ENCODE measurements at regions not wholly inside any gene's neighbourhood (a gene's known extent, or its start where the extent isn't known, plus 50 kb on each side); places are given as distances from the start of the nearest gene placed in this dataset.

GRCh38 chr21:43302769-43303168 lies 124.2 kb downstream of the SIK1 start:
- Histone ChIP-seq H4K8ac (ENCODE audit: low read depth, low read length) (no peak overlapping the region), H2BK120ac (ENCODE audit: insufficient read depth, low read length, poor library complexity) (no peak overlapping the region), H2BK12ac (ENCODE audit: low read length) (no peak overlapping the region), H4K12ac (ENCODE audit: low read depth, low read length) (no peak overlapping the region), H3K9ac (ENCODE audit: low read length) (no peak overlapping the region), H4K91ac (ENCODE audit: low read depth, low read length) (no peak overlapping the region), H3K23ac (ENCODE audit: low read length) (no peak overlapping the region), H2BK5ac (ENCODE audit: low read depth, low read length, poor library complexity) (no peak overlapping the region), H2AK5ac (ENCODE audit: low read length) (no peak overlapping the region), H3K14ac (ENCODE audit: low read length) (no peak overlapping the region), H3K4me2 (ENCODE audit: low read length) (no peak overlapping the region), H3K27me3 (ENCODE audit: insufficient read depth, low read length) (no peaks in the 10 kb centered on the region), H3K18ac (ENCODE audit: low read length) (no peak overlapping the region), H2AFZ (ENCODE audit: insufficient read depth, low read length, poor library complexity) (no peak overlapping the region), H3K4ac (ENCODE audit: low read depth, low read length) (no peak overlapping the region), H3K4me1 (ENCODE audit: control insufficient read depth in 1 of 2, insufficient read depth in 2 of 2, low read length in 2 of 2) (peaks cover 0 to 5% of the 10 kb centered on the region in 2 experiments), H3K36me3 (ENCODE audit: control insufficient read depth in 1 of 2, insufficient read depth in 2 of 2, low read length in 2 of 2) (no peaks in the 10 kb centered on the region), H3K79me2 (ENCODE audit: control insufficient read depth, insufficient read depth, low read length, poor library complexity) (no peaks in the 10 kb centered on the region), H3K79me1 (ENCODE audit: low read length) (no peaks in the 10 kb centered on the region), H3K4me3 (ENCODE audit: low read depth, low read length) (no peak overlapping the region), H3K27ac (ENCODE audit: low read depth, low read length) (no peak overlapping the region), H3K9me3 (ENCODE audit: insufficient read depth, low read depth, low read length) (peaks cover 6% of the 10 kb centered on the region)
- no CpG with 5 or more reads among the region's 14 CpGs for WGBS (ENCODE audit: extremely low coverage, insufficient coverage, insufficient read length)
- no peak for DNase-seq

DNA sequence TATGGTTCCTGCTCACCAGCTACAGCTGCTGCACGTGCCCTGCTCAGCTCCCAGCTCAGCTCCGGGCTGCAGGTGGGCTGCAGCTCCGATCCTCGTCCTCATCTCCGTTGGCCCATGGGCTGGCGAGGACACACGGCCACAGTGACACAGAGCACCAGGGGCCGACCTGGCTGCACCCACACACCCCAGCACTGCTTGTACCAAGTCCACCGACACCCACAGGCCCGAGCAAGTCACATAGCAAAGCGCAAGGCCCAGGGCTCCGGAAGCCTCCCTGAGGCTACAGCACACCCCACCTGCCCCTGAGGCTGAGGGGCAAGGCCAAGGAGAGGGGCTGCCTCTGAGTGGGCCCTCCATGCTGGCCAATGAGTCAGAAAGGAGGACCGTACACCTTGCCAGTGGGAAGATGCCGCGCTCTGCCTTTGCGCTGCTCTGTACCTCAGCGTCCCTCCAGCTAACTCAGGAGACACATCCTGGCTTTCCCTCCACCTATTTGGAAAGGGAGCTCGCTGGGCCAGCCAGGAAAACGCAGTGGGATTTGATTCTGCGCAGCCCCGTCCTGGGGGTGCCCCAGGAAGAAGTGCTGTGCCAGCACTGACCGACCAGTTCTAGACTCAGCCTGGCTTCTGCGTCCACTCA lies 124.8 kb downstream of the SIK1 start:
- Histone ChIP-seq H2AFZ (ENCODE audit: insufficient read depth, low read length, poor library complexity) (no peak overlapping the region), H2BK5ac (ENCODE audit: low read depth, low read length, poor library complexity) (no peak overlapping the region), H3K18ac (ENCODE audit: low read length) (no peak overlapping the region), H3K23ac (ENCODE audit: low read length) (no peak overlapping the region), H2BK12ac (ENCODE audit: low read length) (no peak overlapping the region), H3K4me3 (ENCODE audit: low read depth, low read length) (no peak overlapping the region), H4K91ac (ENCODE audit: low read depth, low read length) (no peak overlapping the region), H3K4me2 (ENCODE audit: low read length) (no peak overlapping the region), H3K4ac (ENCODE audit: low read depth, low read length) (no peak overlapping the region), H3K79me1 (ENCODE audit: low read length) (no peaks in the 10 kb centered on the region), H3K27me3 (ENCODE audit: insufficient read depth, low read length) (no peaks in the 10 kb centered on the region), H3K79me2 (ENCODE audit: control insufficient read depth, insufficient read depth, low read length, poor library complexity) (no peaks in the 10 kb centered on the region), H2BK120ac (ENCODE audit: insufficient read depth, low read length, poor library complexity) (no peak overlapping the region), H4K12ac (ENCODE audit: low read depth, low read length) (no peak overlapping the region), H3K27ac (ENCODE audit: low read depth, low read length) (no peak overlapping the region), H3K9ac (ENCODE audit: low read length) (no peak overlapping the region), H3K9me3 (ENCODE audit: insufficient read depth, low read depth, low read length) (peaks cover 6% of the 10 kb centered on the region), H3K4me1 (ENCODE audit: control insufficient read depth in 1 of 2, insufficient read depth in 2 of 2, low read length in 2 of 2) (peaks cover 0 to 5% of the 10 kb centered on the region in 2 experiments), H4K8ac (ENCODE audit: low read depth, low read length) (no peak overlapping the region), H3K14ac (ENCODE audit: low read length) (no peak overlapping the region), H2AK5ac (ENCODE audit: low read length) (no peak overlapping the region), H3K36me3 (ENCODE audit: control insufficient read depth in 1 of 2, insufficient read depth in 2 of 2, low read length in 2 of 2) (no peaks in the 10 kb centered on the region)
- DNase-seq, result no peak
- WGBS (ENCODE audit: extremely low coverage, insufficient coverage, insufficient read length), result no CpG with 5 or more reads among the region's 23 CpGs

GRCh38 chr21:43301409-43302061 lies 125.4 kb downstream of the SIK1 start:
- no peak for DNase-seq
- H3K14ac ChIP-seq (ENCODE audit: low read length), result no peak overlapping the region
- no peaks in the 10 kb centered on the region for H3K79me1 ChIP-seq (ENCODE audit: low read length)
- H3K4me3 ChIP-seq (ENCODE audit: low read depth, low read length), result no peak overlapping the region
- peaks cover 6% of the 10 kb centered on the region for H3K9me3 ChIP-seq (ENCODE audit: insufficient read depth, low read depth, low read length)
- no peak overlapping the region for H3K23ac ChIP-seq (ENCODE audit: low read length)
- H2AK5ac ChIP-seq (ENCODE audit: low read length), result no peak overlapping the region
- H4K8ac ChIP-seq (ENCODE audit: low read depth, low read length), result no peak overlapping the region
- WGBS (ENCODE audit: extremely low coverage, insufficient coverage, insufficient read length), result no CpG with 5 or more reads among the region's 19 CpGs
- no peak overlapping the region for H4K12ac ChIP-seq (ENCODE audit: low read depth, low read length)
- H3K27me3 ChIP-seq (ENCODE audit: insufficient read depth, low read length), result no peaks in the 10 kb centered on the region
- H3K18ac ChIP-seq (ENCODE audit: low read length), result no peak overlapping the region
- no peak overlapping the region for H2BK120ac ChIP-seq (ENCODE audit: insufficient read depth, low read length, poor library complexity)
- no peak overlapping the region for H2BK12ac ChIP-seq (ENCODE audit: low read length)
- H3K4me1 ChIP-seq (ENCODE audit: control insufficient read depth in 1 of 2, insufficient read depth in 2 of 2, low read length in 2 of 2), result peaks cover 0 to 5% of the 10 kb centered on the region in 2 experiments
- no peak overlapping the region for H2AFZ ChIP-seq (ENCODE audit: insufficient read depth, low read length, poor library complexity)
- H3K27ac ChIP-seq (ENCODE audit: low read depth, low read length), result no peak overlapping the region
- no peak overlapping the region for H2BK5ac ChIP-seq (ENCODE audit: low read depth, low read length, poor library complexity)
- H3K4me2 ChIP-seq (ENCODE audit: low read length), result no peak overlapping the region
- no peaks in the 10 kb centered on the region for H3K79me2 ChIP-seq (ENCODE audit: control insufficient read depth, insufficient read depth, low read length, poor library complexity)
- H3K36me3 ChIP-seq (ENCODE audit: control insufficient read depth in 1 of 2, insufficient read depth in 2 of 2, low read length in 2 of 2), result no peaks in the 10 kb centered on the region
- H3K9ac ChIP-seq (ENCODE audit: low read length), result no peak overlapping the region
- no peak overlapping the region for H4K91ac ChIP-seq (ENCODE audit: low read depth, low read length)
- H3K4ac ChIP-seq (ENCODE audit: low read depth, low read length), result no peak overlapping the region

DNA sequence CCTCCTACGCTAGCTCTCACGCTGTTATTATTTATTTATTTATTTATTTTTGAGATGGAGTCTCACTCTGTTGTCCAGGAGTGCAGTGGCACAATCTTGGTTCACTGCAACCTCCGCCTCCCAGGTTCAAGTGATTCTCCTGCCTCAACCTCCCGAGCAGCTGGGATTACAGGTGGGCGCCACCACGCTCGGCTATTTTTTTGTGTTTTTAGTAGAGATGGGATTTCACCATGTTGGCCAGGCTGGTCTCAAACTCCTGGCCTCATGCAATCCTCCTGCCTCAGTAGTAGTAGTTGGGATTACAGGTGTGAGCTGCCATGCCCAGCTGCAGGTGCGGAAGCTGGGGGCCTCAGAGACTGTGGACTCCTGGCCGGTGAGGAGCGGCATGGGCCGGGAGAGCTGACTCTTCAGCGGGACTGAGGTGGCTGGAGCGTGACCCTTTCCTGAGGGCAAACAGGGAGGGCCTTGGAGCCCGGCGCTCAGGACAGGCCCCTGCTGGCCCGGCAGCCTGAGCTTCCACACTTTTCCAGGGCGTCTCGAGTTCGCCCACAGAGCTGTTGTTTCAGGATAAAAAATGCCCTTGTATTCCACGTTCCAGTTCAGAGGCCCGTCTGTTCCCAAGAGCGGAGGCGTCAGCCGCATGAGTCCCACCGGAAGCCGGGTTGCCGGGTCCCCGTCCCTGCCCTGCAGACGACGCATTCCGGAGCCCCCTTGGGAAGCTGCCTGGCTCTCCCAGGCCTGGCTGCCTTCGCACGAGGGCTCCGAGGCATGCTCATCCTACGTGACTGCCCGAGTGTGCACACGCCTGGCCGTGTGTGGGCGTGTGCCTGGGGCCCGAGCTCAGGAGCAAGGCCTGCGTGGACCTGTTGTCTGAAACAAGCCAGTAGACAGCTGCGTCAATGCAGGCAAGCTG lies 126.2 kb downstream of the SIK1 start:
- H3K9me3 ChIP-seq (ENCODE audit: insufficient read depth, low read depth, low read length), result peaks cover 8% of the 10 kb centered on the region
- no peak overlapping the region for H2AFZ ChIP-seq (ENCODE audit: insufficient read depth, low read length, poor library complexity)
- H4K91ac ChIP-seq (ENCODE audit: low read depth, low read length), result no peak overlapping the region
- no peak for DNase-seq
- no peak overlapping the region for H3K27ac ChIP-seq (ENCODE audit: low read depth, low read length)
- H3K36me3 ChIP-seq (ENCODE audit: control insufficient read depth in 1 of 2, insufficient read depth in 2 of 2, low read length in 2 of 2), result no peaks in the 10 kb centered on the region
- H3K79me1 ChIP-seq (ENCODE audit: low read length), result no peaks in the 10 kb centered on the region
- H2BK5ac ChIP-seq (ENCODE audit: low read depth, low read length, poor library complexity), result no peak overlapping the region
- H4K12ac ChIP-seq (ENCODE audit: low read depth, low read length), result no peak overlapping the region
- no peak overlapping the region for H3K14ac ChIP-seq (ENCODE audit: low read length)
- H3K4ac ChIP-seq (ENCODE audit: low read depth, low read length), result no peak overlapping the region
- H2BK120ac ChIP-seq (ENCODE audit: insufficient read depth, low read length, poor library complexity), result no peak overlapping the region
- H2AK5ac ChIP-seq (ENCODE audit: low read length), result no peak overlapping the region
- no peaks in the 10 kb centered on the region for H3K79me2 ChIP-seq (ENCODE audit: control insufficient read depth, insufficient read depth, low read length, poor library complexity)
- H2BK12ac ChIP-seq (ENCODE audit: low read length), result no peak overlapping the region
- no peak overlapping the region for H3K4me3 ChIP-seq (ENCODE audit: low read depth, low read length)
- H3K27me3 ChIP-seq (ENCODE audit: insufficient read depth, low read length), result no peaks in the 10 kb centered on the region
- WGBS (ENCODE audit: extremely low coverage, insufficient coverage, insufficient read length), result no CpG with 5 or more reads among the region's 42 CpGs
- H3K9ac ChIP-seq (ENCODE audit: low read length), result no peak overlapping the region
- H3K4me2 ChIP-seq (ENCODE audit: low read length), result no peak overlapping the region
- no peak overlapping the region for H4K8ac ChIP-seq (ENCODE audit: low read depth, low read length)
- peaks cover 0 to 5% of the 10 kb centered on the region in 2 experiments for H3K4me1 ChIP-seq (ENCODE audit: control insufficient read depth in 1 of 2, insufficient read depth in 2 of 2, low read length in 2 of 2)
- no peak overlapping the region for H3K18ac ChIP-seq (ENCODE audit: low read length)
- H3K23ac ChIP-seq (ENCODE audit: low read length), result no peak overlapping the region

Measured in trophoblast cell (in vitro differentiated cells and primary cell).